ENCODE measurements at regions not wholly inside any gene's neighbourhood (a gene's known extent, or its start where the extent isn't known, plus 50 kb on each side); places are given as distances from the start of the nearest gene placed in this dataset.

DNA sequence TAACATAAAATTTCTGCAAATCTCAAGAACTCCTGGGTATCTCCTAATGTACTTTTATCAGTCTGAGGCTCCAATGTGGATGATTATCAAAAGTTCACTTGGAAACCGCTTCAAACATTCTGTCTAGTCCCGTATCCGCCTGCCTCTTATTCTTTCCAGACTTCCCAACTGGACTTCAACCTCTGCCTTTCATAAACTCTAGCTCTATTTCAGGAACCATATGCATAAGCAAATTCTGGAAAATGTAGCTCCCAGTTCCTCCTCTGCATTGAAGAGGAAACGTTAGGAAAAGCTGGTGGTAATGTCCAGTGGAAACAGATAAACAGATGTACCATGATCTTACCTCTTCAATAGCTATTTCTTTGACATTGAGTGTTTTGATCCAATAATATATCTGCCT, 285.0 kb downstream of the KCNJ2 start:
- TF ChIP-seq, protein P1, sequence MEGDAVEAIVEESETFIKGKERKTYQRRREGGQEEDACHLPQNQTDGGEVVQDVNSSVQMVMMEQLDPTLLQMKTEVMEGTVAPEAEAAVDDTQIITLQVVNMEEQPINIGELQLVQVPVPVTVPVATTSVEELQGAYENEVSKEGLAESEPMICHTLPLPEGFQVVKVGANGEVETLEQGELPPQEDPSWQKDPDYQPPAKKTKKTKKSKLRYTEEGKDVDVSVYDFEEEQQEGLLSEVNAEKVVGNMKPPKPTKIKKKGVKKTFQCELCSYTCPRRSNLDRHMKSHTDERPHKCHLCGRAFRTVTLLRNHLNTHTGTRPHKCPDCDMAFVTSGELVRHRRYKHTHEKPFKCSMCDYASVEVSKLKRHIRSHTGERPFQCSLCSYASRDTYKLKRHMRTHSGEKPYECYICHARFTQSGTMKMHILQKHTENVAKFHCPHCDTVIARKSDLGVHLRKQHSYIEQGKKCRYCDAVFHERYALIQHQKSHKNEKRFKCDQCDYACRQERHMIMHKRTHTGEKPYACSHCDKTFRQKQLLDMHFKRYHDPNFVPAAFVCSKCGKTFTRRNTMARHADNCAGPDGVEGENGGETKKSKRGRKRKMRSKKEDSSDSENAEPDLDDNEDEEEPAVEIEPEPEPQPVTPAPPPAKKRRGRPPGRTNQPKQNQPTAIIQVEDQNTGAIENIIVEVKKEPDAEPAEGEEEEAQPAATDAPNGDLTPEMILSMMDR (IDR thresholded peaks at IDR 0.05), result no peak
- no peak for TF ChIP-seq POLR2A (IDR thresholded peaks at IDR 0.05)
